D721Med (cell line): ENCODE measurements at regions not wholly inside any gene's neighbourhood (a gene's known extent, or its start where the extent isn't known, plus 50 kb on each side); places are given as distances from the start of the nearest gene placed in this dataset.

Experiments used
- DNase-seq: peaks from one replicate; pipeline ENCODE4 v3.0.0; 2011; ENCODE audit warnings: low spot score; ENCODE audit not compliant: insufficient read length
- FAIRE-seq: peaks from 2 replicates; lab custom pipeline; 2011; peaks lifted over from hg19 to GRCh38; lab: Jason Lieb, UNC
- CTCF ChIP-seq: IDR thresholded peaks from 2 replicates; pipeline ENCODE4 v1.5.1; 2012; ENCODE audit warnings: mild to moderate bottlenecking, control low read depth; ENCODE audit not compliant: insufficient read depth; ENCODE audit errors: missing control alignments

GRCh38 chr11:19391652-19392051, 150.9 kb upstream of the E2F8 start:
- no peak for DNase-seq
- no peak for FAIRE-seq
- TF ChIP-seq CTCF, result no peak

- FAIRE-seq (no peak), DNase-seq (no peak)
- no peak for TF ChIP-seq CTCF
Measured at GRCh38 chr11:19391026-19391425, 150.3 kb upstream of the E2F8 start.

GRCh38 chr11:19389787-19390303, 149.1 kb upstream of the E2F8 start:
- DNase-seq (no peak), FAIRE-seq (no peak)
- TF ChIP-seq CTCF, result no peak

GRCh38 chr11:19382131-19382611, 141.4 kb upstream of the E2F8 start:
- no peak for TF ChIP-seq CTCF
- DNase-seq (no peak), FAIRE-seq (no peak)

GRCh38 chr11:19380375-19380774, 139.6 kb upstream of the E2F8 start:
- FAIRE-seq (no peak), DNase-seq (no peak)
- TF ChIP-seq CTCF, result no peak

- TF ChIP-seq CTCF, result no peak
- FAIRE-seq, result no peak
- no peak for DNase-seq
Measured at GRCh38 chr11:19379465-19379864, 138.7 kb upstream of the E2F8 start.

- no peak for TF ChIP-seq CTCF
- DNase-seq, result no peak
- FAIRE-seq, result no peak
Measured at GRCh38 chr11:19378814-19379213, 138.1 kb upstream of the E2F8 start.
